IPS-NIHi7 (cell line): ENCODE measurements at regions not wholly inside any gene's neighbourhood (a gene's known extent, or its start where the extent isn't known, plus 50 kb on each side); places are given as distances from the start of the nearest gene placed in this dataset.

Experiments
- DNase-seq: peaks from one replicate; pipeline ENCODE4 v3.0.0; 2012; ENCODE audit warnings: mixed read lengths; ENCODE audit errors: extremely low spot score

GRCh38 chr1:106063510-106063909 is 993.0 kb upstream of the PRMT6 start:
- no peak for DNase-seq

GRCh38 chr1:106072909-106073600 is 983.4 kb upstream of the PRMT6 start:
- DNase-seq: no peak

- no peak for DNase-seq
Measured at GRCh38 chr1:106080608-106081325, 975.7 kb upstream of the PRMT6 start.

GRCh38 chr1:106111044-106111443 is 945.4 kb upstream of the PRMT6 start:
- DNase-seq: no peak

- no peak for DNase-seq
Measured at GRCh38 chr1:106113851-106114250, 942.6 kb upstream of the PRMT6 start.

- DNase-seq: no peak
Measured at GRCh38 chr1:106120789-106121188, 935.7 kb upstream of the PRMT6 start.

GRCh38 chr1:106121728-106122127 is 934.7 kb upstream of the PRMT6 start:
- no peak for DNase-seq

GRCh38 chr1:106134561-106134960 is 921.9 kb upstream of the PRMT6 start:
- DNase-seq: no peak

- no peak for DNase-seq
Measured at GRCh38 chr1:106173101-106173500, 883.4 kb upstream of the PRMT6 start.

GRCh38 chr1:106178791-106179190 is 877.7 kb upstream of the PRMT6 start:
- no peak for DNase-seq

- no peak for DNase-seq
Measured at GRCh38 chr1:106181866-106182265, 874.6 kb upstream of the PRMT6 start.

GRCh38 chr1:106185089-106185488 is 871.4 kb upstream of the PRMT6 start:
- no peak for DNase-seq

GRCh38 chr1:106189780-106190179 is 866.7 kb upstream of the PRMT6 start:
- DNase-seq: no peak

GRCh38 chr1:106194206-106194605 is 862.3 kb upstream of the PRMT6 start:
- DNase-seq: no peak

- DNase-seq: no peak
Measured at GRCh38 chr1:106200711-106201110, 855.8 kb upstream of the PRMT6 start.

- no peak for DNase-seq
Measured at GRCh38 chr1:106207185-106207584, 849.3 kb upstream of the PRMT6 start.

- DNase-seq: no peak
Measured at GRCh38 chr1:106217765-106218164, 838.7 kb upstream of the PRMT6 start.

- DNase-seq: no peak
Measured at GRCh38 chr1:106222403-106222802, 834.1 kb upstream of the PRMT6 start.

GRCh38 chr1:106223213-106223612 is 833.3 kb upstream of the PRMT6 start:
- DNase-seq: no peak

- DNase-seq: no peak
Measured at GRCh38 chr1:106224426-106224825, 832.0 kb upstream of the PRMT6 start.

- no peak for DNase-seq
Measured at GRCh38 chr1:106225403-106225802, 831.1 kb upstream of the PRMT6 start.

- no peak for DNase-seq
Measured at GRCh38 chr1:106226550-106226949, 829.9 kb upstream of the PRMT6 start.

GRCh38 chr1:106232128-106232527 is 824.3 kb upstream of the PRMT6 start:
- DNase-seq: no peak

GRCh38 chr1:106233511-106233910 is 823.0 kb upstream of the PRMT6 start:
- DNase-seq: no peak
